Activated T-helper 1 cell treated with Interleukin-2 at 50 U/mL for 16 hours (primary cell): ENCODE measurements at regions not wholly inside any gene's neighbourhood (a gene's known extent, or its start where the extent isn't known, plus 50 kb on each side); places are given as distances from the start of the nearest gene placed in this dataset.

Source experiments
- DNase-seq: peaks from one replicate; pipeline ENCODE4 v3.0.0-alpha.2; 2020; ENCODE audit warnings: low read depth

DNA sequence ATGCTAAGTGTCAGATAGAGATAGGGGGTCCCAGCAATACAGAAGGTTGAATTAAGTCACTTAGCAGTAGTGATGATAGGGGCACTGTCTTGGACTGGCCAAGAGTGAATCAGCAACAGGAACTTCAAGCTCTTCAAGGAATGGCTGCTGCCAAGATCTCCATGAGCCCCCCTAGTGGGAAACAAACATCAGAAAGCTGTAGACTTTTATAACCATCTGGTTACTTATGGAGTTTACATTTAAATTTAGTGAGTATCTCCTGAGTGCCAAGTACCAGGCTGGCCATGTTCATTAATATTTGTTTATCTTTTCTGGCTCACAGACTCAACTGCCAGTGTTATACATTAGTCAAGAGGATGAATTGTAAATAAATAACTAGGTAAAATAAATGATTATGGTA is 327.3 kb downstream of the TTLL7 start:
- DNase-seq: no peak

DNA sequence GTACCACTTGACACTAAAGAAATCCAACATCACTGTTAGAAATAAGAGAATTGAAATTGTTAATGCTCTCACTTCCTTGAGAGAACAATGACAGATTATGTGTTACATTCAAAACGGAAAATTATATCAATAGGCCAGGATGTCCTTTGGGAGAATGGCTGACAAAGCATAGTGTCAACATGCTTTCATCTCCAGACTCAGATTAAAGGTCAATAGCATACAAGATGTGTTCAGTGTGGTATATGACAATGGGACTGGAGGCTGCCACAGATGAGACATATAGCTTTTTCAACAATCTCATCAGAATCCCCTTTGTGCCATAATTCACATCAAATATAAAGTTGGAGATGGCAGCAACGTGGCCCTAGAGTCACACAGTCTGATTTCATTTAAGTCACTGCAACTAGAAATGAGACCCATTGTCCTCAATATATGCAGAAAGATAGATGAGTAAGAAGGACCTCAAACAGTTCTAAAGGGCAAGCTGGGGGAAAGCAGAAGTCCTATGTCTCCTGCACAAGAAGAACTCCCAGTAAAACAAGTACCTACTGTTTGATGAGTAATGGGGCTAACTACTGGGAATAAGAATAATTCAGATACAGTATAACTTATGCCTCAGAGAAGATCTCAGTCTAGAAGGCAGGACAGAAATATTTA is 327.9 kb downstream of the TTLL7 start:
- DNase-seq: no peak

DNA sequence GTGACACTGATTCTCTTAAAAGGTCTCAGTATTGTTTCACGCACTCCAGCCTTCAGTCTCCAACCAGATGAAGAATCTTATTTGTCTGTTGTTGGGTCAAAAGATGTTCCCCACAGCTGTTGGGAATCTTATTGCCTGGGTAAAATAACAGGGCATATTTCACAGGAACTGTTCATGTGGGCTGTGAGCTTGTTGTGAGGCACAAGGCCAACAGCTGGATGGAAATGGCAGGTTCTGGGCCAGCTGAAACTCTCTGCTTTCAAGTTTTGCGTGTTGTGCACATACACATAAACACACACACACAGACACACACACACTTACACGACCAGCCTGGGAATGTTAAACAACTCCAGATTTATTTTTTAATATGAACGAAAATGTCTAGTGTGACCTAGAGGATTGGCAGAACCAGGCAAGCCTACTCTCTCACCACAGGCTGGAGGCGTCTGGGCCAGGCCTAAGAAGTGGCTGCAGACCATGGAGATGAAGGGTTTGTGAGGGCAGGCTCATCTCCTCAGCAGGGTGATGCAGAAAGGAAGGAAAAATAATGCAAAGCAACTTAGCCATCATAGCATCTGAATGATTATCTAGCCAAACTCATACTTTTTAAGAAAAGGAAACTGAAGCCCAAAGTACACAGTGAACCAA is 357.0 kb downstream of the TTLL7 start:
- DNase-seq: no peak

DNA sequence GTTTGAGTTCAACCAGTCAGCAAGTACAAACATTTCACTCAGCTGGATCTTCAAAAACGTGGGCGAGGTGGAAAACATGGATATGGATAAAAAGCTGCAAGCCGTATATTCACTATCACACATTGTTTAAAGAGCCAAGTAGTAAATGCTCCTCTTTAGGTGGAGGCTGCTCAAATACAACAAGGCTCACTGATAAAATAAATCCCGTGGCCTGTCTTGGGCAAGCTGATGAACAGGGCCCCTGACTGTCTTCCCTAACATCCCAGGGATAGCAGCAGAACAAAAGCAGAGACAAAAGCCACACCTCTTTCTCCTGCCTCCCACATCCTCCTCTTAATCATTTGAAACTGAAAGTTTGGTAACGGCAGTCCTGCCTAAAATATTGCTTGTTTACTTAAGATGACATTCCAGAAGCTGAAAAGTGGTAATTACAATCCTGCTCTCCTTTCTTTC is 357.7 kb downstream of the TTLL7 start:
- DNase-seq: no peak

DNA sequence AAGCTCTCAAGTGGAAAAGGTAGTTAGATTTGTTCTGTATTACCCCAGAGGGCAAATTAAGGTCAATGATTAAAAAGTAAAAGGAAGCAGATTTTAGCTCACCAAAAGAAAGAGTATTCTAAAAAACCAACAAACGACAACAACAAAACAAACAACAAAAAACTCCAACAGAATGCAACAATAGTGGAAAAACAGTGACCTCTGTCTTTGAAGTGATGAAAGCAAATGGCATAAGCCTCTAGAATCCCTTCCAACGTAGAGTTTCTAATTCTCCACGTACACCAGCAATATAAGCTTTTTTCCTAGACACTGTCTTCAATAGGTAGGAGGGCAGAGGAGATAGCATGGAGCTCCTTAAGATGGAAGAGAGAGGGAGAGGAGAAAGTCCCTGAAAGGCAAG is 359.1 kb downstream of the TTLL7 start:
- no peak for DNase-seq

DNA sequence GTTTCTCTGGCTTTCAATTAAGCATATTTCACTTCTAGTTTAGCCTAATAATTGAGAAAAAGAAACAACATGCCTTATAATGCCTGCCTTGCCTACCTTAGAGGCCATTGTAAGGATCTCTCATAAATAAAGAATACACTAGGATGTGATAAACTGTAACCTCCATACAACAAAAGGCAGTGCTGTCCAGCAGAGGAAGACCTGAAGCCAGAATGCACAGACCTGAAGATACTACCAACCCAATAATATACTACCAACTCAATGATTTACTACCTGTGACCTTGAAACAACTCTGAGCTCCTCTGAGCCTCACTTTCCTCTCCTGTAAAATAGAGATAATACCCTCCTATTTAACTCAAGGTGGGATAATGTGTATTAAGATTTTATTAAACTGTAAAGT is 361.3 kb downstream of the TTLL7 start:
- no peak for DNase-seq

DNA sequence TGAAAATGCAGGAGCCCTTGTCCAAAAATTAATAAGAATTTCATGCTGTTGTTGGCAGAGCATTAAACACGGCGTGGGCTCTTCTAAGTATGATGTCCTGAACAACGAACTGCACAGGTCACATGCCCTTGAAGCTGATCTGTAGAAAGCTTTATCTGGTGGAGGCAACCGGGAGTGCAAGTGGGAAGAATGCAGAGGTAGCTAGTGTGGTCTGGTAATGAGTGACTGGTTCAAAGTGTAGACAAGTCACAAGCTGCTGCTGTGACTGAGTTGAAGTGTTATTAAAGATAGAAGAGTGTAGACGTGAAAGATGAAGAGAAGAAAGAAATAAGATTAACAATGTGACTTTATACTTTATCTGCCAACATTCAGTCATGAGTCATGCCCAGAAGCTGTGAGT is 361.9 kb downstream of the TTLL7 start:
- no peak for DNase-seq

DNA sequence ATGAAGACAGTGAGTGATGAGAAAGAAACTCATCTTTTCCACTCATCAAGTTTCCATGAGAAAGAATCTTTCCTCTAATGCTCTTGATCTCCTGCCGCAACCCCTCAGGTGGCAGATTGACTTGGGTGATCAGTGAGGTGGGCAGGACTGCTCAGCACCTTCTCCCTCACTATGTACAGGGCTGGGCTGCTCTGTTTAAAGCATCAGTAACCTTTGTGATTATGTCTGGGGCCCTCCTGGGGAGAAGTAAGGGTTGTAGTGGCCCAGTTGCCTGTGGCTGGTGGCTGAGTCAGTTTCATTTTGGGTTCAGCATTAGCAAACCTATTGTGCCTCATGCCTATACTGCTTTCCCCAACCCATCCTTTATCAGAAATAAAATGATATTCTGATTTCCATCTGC is 366.0 kb downstream of the TTLL7 start:
- no peak for DNase-seq

DNA sequence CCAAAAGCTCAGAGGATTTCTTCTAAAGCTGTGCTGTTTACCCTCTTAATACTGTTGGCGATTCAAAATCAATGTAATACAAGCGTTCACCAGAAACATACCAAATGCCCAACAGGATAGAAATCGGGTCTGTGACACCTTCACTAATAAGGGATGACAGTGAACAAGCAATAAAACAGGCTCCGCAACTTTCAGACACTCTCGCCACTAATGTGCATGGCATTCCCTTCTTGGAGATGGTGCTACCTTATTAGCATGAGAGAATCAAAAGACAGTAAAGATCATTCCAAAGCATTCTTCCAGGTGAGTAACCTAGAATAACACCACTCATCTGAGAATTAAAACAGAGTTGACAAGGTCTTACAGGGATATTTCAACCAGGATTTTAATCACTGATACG is 367.1 kb downstream of the TTLL7 start:
- DNase-seq: no peak

DNA sequence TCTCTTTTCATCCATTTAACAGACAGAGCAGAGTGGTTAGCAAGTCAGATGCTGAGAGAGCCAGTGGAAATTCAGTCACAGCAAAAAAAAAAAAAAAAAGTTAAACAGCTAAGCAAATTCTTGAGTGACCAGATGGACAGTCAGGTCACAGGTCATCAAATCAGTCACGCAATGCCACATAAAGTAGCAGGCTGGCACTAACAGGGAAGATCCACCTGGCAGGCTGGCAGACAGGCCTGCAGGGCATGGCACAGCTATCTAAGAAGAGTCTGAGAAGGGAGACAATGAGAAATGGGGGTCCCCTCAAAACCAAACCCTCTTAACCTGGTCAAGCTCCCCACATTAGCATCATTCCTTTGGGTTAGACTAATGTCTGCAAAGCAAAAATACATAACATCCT is 371.9 kb downstream of the TTLL7 start:
- DNase-seq: no peak

DNA sequence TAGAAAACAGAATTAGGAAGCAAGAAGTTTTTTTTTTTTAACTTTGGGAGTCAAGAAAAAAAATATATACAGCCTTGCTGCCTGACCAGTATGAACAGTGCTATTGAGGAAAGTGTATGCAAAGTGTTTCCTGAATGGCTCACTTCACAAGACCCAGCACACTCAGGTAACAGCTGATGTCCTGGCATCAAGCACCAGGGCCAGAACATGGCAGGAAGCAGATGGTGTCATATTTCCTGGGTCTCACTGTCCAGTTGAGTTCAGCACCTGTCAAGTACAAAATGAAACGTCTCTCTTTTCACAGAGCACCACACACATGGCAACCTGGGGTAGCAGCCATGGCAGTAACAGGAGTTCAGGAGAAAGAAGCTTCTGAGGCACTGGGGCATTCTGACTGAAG is 372.3 kb downstream of the TTLL7 start:
- no peak for DNase-seq

DNA sequence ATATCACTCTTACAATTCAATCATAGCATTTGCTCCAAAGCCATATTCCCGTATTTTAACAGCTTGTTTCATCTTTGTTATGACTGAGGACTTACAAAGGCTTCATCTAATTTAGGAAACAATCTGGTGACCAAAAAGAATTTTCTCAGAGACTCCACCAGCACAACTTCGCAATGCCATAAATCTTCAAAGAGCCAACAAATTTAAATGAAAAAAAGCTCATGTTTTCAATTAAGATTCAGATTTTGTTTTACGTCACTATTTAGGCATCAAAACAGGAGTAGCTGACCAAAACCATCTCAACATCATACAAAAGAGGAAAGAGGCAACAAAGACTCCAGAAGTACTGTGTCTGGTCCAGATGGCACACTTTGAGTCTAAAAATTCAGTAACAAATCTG is 373.3 kb downstream of the TTLL7 start:
- no peak for DNase-seq

DNA sequence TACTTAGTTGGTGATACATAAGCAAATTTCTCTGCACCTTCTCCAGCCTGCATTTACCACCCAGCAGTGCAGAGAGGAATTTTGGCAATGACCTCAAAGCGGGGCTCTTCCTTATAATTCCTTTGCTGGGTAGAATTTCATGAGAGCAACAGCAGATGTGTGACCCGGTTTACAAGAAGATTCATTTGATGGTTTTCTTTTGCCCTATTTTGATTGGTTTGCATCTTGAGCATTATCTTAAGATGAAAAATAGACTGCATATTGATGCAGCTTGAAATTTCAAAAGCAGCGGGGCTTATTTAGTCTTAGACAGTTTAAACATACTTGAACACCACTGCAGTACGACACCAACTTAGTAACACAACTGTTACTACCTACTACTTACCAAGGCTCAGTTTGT is 378.9 kb downstream of the TTLL7 start:
- no peak for DNase-seq

DNA sequence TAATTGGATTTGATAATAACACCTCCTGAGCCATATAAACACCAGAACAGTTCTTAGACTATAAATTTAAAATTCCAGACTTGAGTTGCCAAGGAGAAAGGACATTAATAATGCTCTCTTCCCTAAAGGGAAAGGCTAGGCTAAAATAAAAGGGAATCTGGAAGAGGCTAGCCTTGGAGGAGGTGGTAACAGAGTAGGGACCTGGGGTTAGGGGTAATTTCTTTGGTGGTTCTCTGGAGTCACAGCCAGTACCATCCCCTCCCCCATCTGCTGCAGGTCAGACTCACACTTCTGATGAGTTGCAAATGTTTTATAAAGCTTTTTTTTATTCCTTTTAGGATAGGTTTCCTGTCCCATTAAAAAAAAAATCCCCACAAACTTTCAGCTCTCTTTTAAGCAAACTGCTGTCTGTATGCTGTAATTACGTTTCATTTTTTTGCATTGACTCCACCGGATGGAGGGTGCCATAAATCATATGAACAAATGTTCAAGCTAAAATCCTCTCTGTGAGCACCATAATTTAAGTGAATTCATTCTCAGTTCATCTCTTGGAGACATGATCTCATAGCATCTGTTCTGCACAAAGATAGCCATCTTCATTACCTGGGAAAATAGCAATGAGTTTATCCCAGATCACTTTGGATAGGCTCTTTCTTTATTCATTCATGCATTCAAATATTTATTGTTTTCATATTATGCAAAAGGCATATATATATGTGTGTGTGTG is 379.6 kb downstream of the TTLL7 start:
- no peak for DNase-seq

DNA sequence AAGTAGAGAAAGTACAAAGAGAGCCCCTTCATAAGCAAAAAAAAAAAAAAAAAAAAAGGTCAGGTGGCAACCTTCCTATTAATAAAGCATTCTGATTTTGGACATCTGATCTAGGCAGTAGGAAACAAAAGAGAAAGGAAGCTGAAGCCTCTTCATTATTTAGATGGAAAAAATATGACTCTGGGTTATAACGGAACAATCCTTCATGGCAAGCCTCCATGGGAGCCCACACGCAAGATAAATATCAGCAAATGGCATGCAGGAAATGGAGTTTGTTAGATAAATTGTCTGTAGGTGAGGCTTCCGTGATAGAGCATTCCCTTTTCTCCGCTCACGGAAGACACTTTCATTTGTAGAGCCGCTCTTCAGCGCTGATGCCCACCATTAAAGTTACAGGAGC is 381.0 kb downstream of the TTLL7 start:
- no peak for DNase-seq

DNA sequence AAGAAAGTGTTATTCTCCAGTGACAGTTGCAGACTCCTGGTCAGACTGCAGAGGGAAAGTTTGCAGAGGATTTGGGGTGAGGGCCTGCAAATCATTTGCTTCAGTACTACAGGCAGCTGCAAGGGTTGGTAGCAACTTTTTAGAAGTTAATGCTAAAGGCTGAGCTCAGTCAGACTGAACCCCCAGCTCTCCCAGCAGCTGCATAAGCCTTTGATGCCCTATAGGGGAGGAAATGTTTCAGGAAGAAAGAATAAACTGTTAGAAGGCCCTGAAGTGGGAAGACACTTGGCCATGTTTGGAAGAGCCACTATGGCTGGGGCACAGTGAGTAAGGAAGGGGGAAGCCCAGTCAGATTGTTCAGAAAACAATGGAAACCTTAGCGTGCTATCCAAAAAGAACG is 383.6 kb downstream of the TTLL7 start:
- no peak for DNase-seq

DNA sequence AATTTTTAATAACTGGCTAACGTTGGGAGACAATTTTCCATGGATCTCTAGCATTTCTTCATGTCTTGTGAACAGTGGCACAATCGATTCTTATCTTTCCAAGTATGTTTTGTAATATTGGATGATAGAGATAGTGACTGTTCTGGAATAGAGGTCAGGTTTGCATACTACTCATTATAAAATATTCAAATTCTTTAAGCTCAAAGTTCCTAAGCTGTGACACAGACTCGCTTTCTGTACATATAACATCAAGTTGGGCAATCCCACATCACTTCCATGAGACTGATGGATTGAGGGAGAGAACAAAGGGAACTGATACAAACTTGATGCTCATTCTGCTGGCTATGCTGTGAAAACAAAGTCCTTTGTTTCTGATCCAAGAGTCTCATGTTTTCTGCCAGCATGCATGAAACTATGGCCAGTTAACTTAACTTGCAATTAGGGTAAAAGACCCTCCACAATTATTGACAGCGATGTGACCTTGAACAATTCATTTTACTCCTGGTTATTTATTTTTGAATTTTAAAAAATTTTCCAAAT is 392.4 kb downstream of the TTLL7 start:
- DNase-seq: no peak

DNA sequence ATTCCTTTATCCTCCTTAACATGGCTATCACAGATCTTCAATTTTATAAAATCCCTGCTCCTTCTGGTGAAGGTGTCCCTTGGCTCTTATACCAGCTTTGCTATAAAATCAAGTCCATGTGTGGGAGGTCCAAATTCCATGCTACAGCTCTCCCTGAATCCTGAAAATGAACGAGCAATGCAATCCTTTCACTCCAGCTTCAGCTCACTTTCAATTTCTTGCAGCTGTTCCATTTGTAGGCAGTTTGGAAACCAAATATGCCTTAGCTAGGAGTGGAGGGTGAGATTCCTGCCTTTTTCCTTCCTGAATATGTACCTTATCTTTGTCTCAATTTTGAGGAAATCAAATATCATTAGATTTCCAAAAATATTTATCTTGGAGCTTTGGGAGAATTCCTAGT is 402.6 kb downstream of the TTLL7 start:
- DNase-seq: no peak

DNA sequence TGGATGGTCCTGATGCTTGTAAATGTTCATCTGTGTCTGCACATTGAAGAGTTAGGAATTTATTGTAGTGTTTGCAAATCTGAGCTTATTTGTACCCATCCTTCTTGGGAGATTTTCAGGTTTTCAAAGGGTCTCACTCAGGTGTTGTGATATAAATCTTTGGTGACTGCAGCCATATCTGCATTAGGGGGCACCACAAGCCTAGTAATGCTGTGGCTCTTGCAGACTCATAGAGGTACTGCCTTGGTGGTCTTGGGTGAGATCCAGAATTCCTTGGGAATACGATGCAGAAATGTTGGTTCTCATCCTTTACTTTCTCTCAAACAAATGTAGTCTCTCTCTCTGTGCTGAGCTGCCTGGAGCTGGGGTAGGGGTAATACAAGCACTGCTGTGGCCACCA is 405.9 kb downstream of the TTLL7 start:
- no peak for DNase-seq

DNA sequence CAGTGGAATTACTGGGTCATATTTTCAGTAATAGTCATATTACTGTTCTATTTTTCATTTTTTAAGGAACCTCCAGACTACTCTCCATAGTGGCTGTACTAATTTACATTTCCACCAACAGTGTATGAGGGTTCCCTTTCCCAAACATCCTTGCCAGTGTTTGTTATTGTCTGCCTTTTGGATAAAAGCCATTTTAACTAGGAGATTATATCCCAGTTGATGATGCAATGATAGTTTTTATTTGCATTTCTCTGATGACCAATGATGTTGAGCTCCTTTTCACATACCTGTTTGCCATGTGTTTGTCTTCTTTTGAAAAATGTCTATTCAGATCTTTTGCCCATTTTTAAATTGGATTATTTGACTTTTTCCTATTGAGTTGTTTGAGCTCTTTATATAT is 410.8 kb downstream of the TTLL7 start:
- no peak for DNase-seq

DNA sequence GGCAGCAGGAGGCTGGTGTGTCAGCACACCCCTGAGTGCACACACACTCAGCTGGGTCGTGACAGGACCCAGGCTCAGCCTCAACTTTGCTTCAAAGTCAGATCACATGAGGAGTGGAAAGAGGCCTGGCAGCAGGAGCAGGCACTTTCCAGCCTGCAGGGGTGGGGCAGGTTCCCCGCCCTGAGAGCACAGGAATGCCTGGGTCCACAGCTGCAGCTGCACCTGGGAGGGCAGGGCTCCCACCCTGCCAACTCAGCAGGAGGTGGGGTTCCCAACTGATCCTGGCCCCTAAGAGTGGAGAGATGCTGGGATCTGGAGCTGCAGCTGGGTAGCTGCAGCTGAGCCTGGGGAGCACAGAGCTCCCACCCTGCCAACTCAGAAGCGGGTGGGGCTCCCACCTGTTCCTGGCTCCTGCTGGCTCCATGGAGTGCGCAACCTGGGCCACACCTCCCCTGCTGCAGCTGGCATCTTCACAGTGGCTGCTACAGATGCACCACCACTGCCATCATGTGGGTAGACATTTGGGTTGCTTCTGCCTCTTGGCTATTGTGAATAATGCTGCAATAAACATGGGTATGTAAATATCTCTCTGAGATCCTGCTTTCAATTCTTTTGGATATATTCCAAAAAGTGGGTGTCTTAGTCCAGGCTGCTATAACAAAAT is 415.4 kb downstream of the TTLL7 start:
- no peak for DNase-seq

DNA sequence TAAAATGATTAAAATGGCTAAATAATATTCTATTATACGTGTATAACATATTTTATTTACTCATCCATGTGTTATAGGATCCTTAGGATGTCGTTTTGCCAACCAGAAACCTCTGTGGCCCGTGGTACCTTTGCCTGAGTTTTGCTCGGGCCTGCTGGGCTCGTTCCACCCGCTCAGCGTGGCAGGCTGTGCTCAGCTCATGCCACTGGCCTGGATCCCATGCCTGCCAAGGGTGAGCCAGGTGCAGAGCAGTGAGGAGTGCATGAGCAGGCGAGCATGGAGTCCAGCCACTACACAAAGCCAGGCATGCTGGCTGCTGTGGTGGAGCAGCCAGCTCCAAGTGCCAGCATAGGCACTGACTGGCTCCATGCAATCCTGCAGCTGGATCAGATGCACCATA is 417.2 kb downstream of the TTLL7 start:
- DNase-seq: no peak

DNA sequence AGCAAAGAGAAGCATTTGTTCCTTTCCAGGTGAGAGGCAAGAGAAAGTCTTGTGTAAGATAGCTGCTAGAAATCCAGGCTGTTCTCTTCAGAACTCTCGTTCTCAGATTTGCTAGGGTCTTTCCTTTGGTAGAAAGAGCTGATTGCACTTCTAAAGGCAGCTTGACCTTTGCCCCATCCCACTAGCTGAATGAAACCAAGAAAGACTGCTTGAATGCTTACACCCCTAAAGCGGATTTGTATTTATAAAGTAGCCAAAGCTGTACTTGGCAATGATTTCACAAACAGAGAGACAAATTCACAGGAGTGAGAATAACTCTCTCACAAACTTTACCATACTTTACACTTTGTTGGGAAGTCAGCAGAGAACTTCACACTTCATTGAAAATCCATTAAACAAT is 424.1 kb downstream of the TTLL7 start:
- no peak for DNase-seq
